Esophagus (tissue), 2 donors: ENCODE measurements at regions not wholly inside any gene's neighbourhood (a gene's known extent, or its start where the extent isn't known, plus 50 kb on each side); places are given as distances from the start of the nearest gene placed in this dataset.

Experiments used
- H3K27ac ChIP-seq, 2 donors: one replicate each; pipeline ENCODE4 v1.5.1; 2013; ENCODE audit warnings: low read depth in 2 of 2, mild to moderate bottlenecking in 2 of 2, inconsistent platforms in 1 of 2, low read length in 1 of 2, moderate library complexity in 1 of 2
- H3K27me3 ChIP-seq, 2 donors: one replicate each; pipeline ENCODE4 v1.6.1; 2013; ENCODE audit warnings: low read length in 2 of 2, control low read depth in 1 of 2, mild to moderate bottlenecking in 1 of 2; ENCODE audit not compliant: insufficient read depth in 2 of 2, control insufficient read depth in 1 of 2
- H3K36me3 ChIP-seq, 2 donors: one replicate each; pipeline ENCODE4 v1.6.1; 2013; ENCODE audit warnings: low read length in 1 of 2; ENCODE audit not compliant: control insufficient read depth in 2 of 2, insufficient read depth in 2 of 2
- H3K4me1 ChIP-seq, 2 donors: one replicate each; pipeline ENCODE4 v1.6.1; 2013; ENCODE audit warnings: low read length in 1 of 2; ENCODE audit not compliant: control insufficient read depth in 2 of 2, insufficient read depth in 2 of 2
- H3K4me3 ChIP-seq, 2 donors: one replicate each; pipeline ENCODE4 v1.5.1; 2013; ENCODE audit warnings: low read length in 2 of 2, mild to moderate bottlenecking in 2 of 2, low read depth in 1 of 2, moderate library complexity in 1 of 2
- H3K9me3 ChIP-seq, 2 donors: one replicate each; pipeline ENCODE4 v1.6.1; 2013; ENCODE audit warnings: mild to moderate bottlenecking in 2 of 2, low read depth in 1 of 2, low read length in 1 of 2, moderate library complexity in 1 of 2; ENCODE audit not compliant: control insufficient read depth in 2 of 2, insufficient read depth in 1 of 2
- WGBS, 2 donors: extraction: QIAGEN DNeasy Blood & Tissue Kit; methylation state at CpG; one replicate each; pipeline ENCODE4 v1.1.7; 2013; 5-methylcytosine and 5-hydroxymethylcytosine counted together
- donor health status: healthy with polysubstance abuse.
- donor health status: Bipolar disorder and iron deficiency.

DNA sequence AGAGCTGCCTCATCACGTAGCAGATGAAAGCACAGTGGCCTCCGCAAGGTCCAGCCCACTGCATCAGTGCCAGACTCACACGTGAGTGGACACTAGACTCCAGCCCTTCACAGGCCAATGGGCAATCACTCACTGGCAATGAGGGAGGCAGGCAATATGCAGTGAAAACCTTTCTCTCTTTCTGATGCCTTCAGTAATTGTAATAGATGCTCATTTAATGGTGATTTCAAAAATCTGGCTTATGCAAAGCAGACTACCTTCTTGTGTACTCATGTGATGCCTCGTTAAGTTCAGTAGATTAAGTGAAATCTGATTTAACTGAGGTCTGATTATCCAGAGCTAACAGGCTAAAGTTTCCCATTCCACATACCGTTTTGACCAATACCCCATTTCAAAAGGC is 546.9 kb downstream of the MIAT start:
- Histone ChIP-seq H3K27ac (no peak overlapping the region), H3K4me1 (peaks cover 4 to 5% of the 10 kb centered on the region in 2 donors), H3K9me3 (no peaks in the 10 kb centered on the region), H3K4me3 (no peak overlapping the region), H3K27me3 (no peaks in the 10 kb centered on the region), H3K36me3 (no peaks in the 10 kb centered on the region)
- WGBS, 2 donors = 87 to 90% methylated on average over 5 of the region's 5 CpGs

DNA sequence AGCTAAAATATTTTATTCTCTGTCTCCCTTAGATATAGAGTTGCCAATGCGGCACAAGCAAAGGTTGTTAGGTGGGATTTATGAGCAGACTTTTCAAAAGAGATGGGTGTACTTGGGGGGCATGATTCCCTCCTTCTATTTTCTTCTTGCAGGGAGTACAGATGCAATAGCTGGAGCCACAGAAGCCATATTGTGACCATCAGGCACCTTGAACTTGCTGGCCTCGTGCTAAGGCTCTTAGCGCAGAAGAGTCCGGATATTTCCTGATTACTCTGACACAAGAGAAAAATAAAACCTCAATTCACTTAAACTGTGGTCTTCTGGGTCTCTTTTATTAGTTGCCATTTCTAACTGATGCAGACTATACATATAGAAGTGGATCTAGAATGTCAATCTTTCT is 547.4 kb downstream of the MIAT start:
- Histone ChIP-seq H3K36me3 (no peaks in the 10 kb centered on the region), H3K27ac (no peak overlapping the region), H3K4me1 (peaks cover 4 to 5% of the 10 kb centered on the region in 2 donors), H3K4me3 (no peak overlapping the region), H3K27me3 (no peaks in the 10 kb centered on the region), H3K9me3 (no peaks in the 10 kb centered on the region)
- 95 to 98% methylated on average over 4 of the region's 4 CpGs for WGBS, 2 donors

GRCh38 chr22:27205492-27206373 is 548.3 kb downstream of the MIAT start:
- Histone ChIP-seq H3K4me3 (no peak overlapping the region), H3K4me1 (peaks cover 4 to 5% of the 10 kb centered on the region in 2 donors), H3K27ac (peak overlapping the region in 1 of 2 donors; percentile 27), H3K36me3 (no peaks in the 10 kb centered on the region), H3K27me3 (no peaks in the 10 kb centered on the region), H3K9me3 (no peaks in the 10 kb centered on the region)
- WGBS, 2 donors = 56 to 64% methylated on average over 9 of the region's 9 CpGs

- 47 to 66% methylated on average over 4 of the region's 4 CpGs for WGBS, 2 donors
- no peak overlapping the region for H3K4me3 ChIP-seq
- no peaks in the 10 kb centered on the region for H3K9me3 ChIP-seq
- no peaks in the 10 kb centered on the region for H3K27me3 ChIP-seq
- peak overlapping the region in 1 of 2 donors; percentile 27 for H3K27ac ChIP-seq
- no peaks in the 10 kb centered on the region for H3K36me3 ChIP-seq
- peaks cover 4 to 5% of the 10 kb centered on the region in 2 donors for H3K4me1 ChIP-seq
These were observed 549.2 kb downstream of the MIAT start for GRCh38 chr22:27206374-27207133.

DNA sequence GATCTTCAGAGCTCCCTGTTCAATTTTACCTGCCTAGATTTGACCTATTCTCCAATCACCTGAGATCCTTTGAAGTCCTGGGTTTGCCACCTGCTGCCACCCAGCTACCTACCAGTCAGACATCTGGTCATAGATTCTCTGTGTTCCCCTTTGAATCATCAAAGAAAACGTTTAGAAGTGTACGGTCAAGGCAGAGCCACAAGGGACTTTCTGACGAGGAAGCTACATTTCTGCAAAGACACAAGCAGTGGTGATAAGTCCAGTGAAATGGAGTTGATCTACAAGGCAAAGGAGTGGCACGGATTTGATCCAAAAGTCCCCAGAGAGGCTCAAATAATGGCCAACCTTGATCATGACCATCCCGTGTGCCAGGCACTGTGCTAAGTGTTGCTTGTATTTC is 549.9 kb downstream of the MIAT start:
- Histone ChIP-seq H3K36me3 (no peaks in the 10 kb centered on the region), H3K27ac (peak overlapping the region in 1 of 2 donors; percentile 40), H3K4me3 (no peak overlapping the region), H3K9me3 (no peaks in the 10 kb centered on the region), H3K4me1 (peaks cover 4 to 5% of the 10 kb centered on the region in 2 donors), H3K27me3 (no peaks in the 10 kb centered on the region)
- 68 to 69% methylated on average over 5 of the region's 5 CpGs for WGBS, 2 donors

DNA sequence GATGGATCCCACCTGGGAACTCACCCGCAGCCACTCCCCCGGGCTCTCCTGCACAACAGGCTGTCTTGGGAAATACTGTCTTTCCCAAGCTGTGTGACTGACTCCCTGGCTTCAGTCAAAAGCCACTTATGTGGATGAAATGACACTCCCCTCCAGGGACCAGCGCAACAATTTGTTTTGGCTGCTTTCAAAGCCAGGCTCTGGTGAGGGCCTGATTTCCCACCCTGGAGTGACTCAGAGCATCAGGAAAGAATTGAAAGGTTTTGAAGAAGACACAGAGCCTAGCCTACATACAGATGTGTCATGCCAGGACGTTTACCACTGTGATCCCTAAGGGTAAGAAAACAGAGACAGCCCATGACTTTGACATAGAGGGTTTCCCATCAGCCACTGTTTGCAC is 550.5 kb downstream of the MIAT start:
- 39 to 40% methylated on average over 4 of the region's 4 CpGs for WGBS, 2 donors
- Histone ChIP-seq H3K27ac (peak overlapping the region in 1 of 2 donors; percentile 40), H3K4me1 (peaks cover 4 to 5% of the 10 kb centered on the region in 2 donors), H3K36me3 (no peaks in the 10 kb centered on the region), H3K4me3 (no peak overlapping the region), H3K27me3 (no peaks in the 10 kb centered on the region), H3K9me3 (no peaks in the 10 kb centered on the region)

DNA sequence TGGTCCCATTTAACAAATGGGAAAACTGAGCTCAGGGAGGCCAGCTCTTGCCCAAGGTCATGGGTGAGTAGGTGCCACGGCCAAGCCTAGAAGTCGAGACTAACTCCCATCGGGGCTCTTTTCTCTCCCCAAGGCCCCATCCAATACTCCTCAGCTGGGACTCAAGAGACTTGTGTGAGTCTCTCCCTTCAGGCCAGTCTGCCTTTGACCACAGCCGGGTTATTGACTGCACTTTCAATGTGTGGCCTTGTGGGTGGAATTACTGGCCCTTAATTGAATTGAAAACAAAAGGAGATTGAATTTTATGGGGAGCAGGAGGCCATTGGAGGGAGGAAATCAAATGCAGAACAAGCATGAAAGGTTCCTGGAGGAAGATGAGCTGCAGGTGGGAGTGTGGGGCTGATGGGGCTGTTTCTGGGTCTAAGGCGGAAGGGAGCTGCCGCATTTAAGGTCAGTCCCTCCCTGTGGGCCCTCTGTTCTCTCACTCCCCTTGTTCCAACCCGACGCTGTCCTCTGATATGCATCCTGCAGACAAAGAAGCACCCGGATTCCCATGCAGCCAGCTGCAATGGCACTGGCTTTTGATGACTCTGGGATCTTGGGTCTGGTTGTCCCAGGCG is 552.8 kb downstream of the MIAT start:
- Histone ChIP-seq H3K27me3 (no peaks in the 10 kb centered on the region), H3K36me3 (no peaks in the 10 kb centered on the region), H3K4me3 (no peak overlapping the region), H3K9me3 (no peaks in the 10 kb centered on the region), H3K4me1 (peaks cover 0 to 5% of the 10 kb centered on the region in 2 donors), H3K27ac (peak overlapping the region in 1 of 2 donors; percentile 55)
- WGBS, 2 donors = 79 to 80% methylated on average over 10 of the region's 10 CpGs

GRCh38 chr22:27212102-27212501 is 554.7 kb downstream of the MIAT start:
- Histone ChIP-seq H3K4me1 (peaks cover 0 to 1% of the 10 kb centered on the region in 2 donors), H3K27ac (peak overlapping the region; percentile 47 to 58), H3K27me3 (no peaks in the 10 kb centered on the region), H3K36me3 (no peaks in the 10 kb centered on the region), H3K9me3 (no peaks in the 10 kb centered on the region), H3K4me3 (no peak overlapping the region)
- 24 to 48% methylated on average over 4 of the region's 4 CpGs for WGBS, 2 donors

DNA sequence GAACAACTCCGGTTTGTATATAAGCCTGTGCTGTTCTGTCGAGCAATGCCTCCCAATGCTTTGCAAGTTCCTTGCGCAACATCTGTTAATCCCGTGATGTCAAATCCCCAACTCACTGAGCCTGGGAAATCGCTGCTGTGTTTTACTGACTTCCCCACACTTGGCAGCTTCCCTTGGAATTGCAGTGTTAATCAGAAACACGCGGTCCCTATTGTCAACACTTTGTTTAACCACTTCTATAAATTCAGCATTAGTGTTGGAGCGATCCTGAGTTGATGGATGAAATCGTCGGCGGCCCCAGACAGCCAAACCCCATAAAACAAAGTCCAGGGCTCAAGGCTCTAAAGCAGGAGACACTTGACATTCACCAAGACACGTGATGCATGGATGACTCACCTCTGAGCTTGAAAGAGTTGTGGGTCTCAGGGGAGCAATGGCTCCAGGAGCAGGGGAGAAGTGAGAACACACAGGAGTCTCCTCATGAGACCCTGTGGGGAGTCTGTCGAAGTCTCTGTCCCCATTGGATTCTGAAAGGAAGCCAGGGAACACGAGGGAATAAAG is 555.3 kb downstream of the MIAT start:
- Histone ChIP-seq H3K9me3 (no peaks in the 10 kb centered on the region), H3K27me3 (no peaks in the 10 kb centered on the region), H3K27ac (peak overlapping the region; percentile 58 to 75), H3K36me3 (no peaks in the 10 kb centered on the region), H3K4me3 (no peak overlapping the region), H3K4me1 (peaks cover 0 to 1% of the 10 kb centered on the region in 2 donors)
- 6 to 9% methylated on average over 14 of the region's 14 CpGs for WGBS, 2 donors
